ENCODE measurements at regions not wholly inside any gene's neighbourhood (a gene's known extent, or its start where the extent isn't known, plus 50 kb on each side); places are given as distances from the start of the nearest gene placed in this dataset.

- Mint-ChIP-seq H3K4me3 (no peak overlapping the region), H3K27me3 (no peaks in the 10 kb centered on the region), H3K27ac (peak overlapping the region; percentile 62), H3K4me1 (peaks cover 85% of the 10 kb centered on the region), H3K9me3 (peaks cover 25% of the 10 kb centered on the region), H3K36me3 (peaks cover 20% of the 10 kb centered on the region)
- DNase-seq = no peak
Measured at GRCh38 chr2:12500899-12501298, 215.8 kb upstream of the TRIB2 start.

DNA sequence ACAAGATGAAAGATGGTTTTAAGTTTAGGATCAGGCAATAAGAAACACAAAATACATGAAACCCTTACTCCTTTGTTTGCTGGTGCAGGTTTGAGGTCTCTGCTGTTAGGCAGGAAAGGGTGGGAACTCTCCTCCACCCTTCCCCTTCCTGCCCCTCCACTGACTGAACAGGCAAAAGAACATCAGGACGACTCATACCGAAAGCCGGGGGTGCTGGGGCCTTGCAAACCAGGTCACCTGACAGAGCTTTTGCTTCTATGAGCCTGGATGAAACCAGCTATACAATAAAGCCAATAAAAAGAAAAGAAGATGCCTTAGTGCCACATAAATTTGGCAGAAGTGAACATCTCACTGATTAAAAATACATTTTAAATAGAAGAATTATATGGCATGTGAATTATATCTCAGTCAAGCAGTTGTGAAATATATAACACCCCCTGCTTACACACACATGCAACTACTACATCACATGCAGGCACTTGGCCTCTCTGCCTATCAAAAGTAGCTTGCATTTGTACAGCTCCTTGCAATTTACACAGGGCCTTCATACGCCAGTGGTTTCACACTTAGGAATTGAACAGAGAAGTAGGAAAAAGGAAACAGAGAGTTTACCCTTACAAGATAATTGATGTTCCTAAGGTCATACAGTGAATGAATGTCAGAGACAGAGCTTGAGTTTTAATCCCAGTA is 215.1 kb upstream of the TRIB2 start:
- peaks cover 22% of the 10 kb centered on the region for H3K36me3 Mint-ChIP-seq
- peaks cover 20% of the 10 kb centered on the region for H3K9me3 Mint-ChIP-seq
- H3K27ac Mint-ChIP-seq = peak overlapping the region; percentile 78
- no peaks in the 10 kb centered on the region for H3K27me3 Mint-ChIP-seq
- H3K4me3 Mint-ChIP-seq = peak overlapping the region; percentile 15
- peak; percentile 75 for DNase-seq
- H3K4me1 Mint-ChIP-seq = peaks cover 84% of the 10 kb centered on the region

DNA sequence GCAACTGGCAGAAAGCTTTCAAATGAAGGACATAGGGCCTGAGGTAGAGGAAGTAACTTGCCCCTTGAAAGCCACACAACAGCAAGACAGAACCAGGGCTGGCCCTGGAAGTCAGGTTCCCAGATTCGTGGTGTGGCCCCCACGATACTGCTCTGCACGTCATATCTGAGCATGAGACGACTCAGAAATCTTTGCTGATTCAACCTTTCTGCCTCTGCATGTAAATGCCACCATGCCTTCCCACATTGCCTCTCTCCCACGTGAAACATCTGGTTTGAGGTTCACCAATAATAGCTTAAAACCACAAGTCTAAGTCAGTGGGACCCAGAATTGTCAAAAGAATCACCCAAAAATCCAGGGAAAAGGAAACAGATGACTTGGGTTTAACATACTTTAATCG is 214.0 kb upstream of the TRIB2 start:
- Mint-ChIP-seq H3K27ac (peak overlapping the region; percentile 71), H3K4me3 (peak overlapping the region; percentile 32), H3K27me3 (no peaks in the 10 kb centered on the region), H3K4me1 (peaks cover 90% of the 10 kb centered on the region), H3K36me3 (peaks cover 21% of the 10 kb centered on the region), H3K9me3 (peaks cover 22% of the 10 kb centered on the region)
- DNase-seq = peak; percentile 44

- Mint-ChIP-seq H3K4me3 (peak overlapping the region; percentile 22), H3K27me3 (no peaks in the 10 kb centered on the region), H3K4me1 (peaks cover 85% of the 10 kb centered on the region), H3K36me3 (peaks cover 24% of the 10 kb centered on the region), H3K9me3 (peaks cover 27% of the 10 kb centered on the region), H3K27ac (peak overlapping the region; percentile 68)
- DNase-seq = peak; percentile 55
Measured at GRCh38 chr2:12504443-12504842, 212.3 kb upstream of the TRIB2 start.

- H3K27me3 Mint-ChIP-seq = no peaks in the 10 kb centered on the region
- H3K4me3 Mint-ChIP-seq = peak overlapping the region; percentile 25
- no peak for DNase-seq
- peak overlapping the region; percentile 47 for H3K27ac Mint-ChIP-seq
- peaks cover 30% of the 10 kb centered on the region for H3K36me3 Mint-ChIP-seq
- H3K9me3 Mint-ChIP-seq = peaks cover 32% of the 10 kb centered on the region
- H3K4me1 Mint-ChIP-seq = peaks cover 67% of the 10 kb centered on the region
Measured at GRCh38 chr2:12506846-12507245, 209.9 kb upstream of the TRIB2 start.

DNA sequence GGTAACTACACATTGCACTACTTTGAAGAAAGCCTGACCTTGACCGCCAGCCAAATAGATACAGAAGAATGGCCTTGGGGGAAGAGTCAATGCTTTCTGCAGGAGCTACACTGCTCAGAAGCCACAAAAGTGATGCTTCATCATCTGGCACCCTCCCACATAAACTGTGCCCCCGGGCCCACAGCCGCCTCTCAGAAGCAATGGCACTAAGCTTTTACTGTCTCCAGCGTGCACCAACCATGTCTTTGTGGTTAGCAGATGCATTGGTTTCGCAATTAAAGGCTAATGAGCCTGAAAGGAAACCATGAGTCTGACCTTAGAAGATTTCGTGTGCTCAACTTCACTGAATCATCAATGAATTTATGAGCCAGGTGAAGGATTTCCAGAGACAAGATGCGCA is 209.4 kb upstream of the TRIB2 start:
- Mint-ChIP-seq H3K27me3 (no peaks in the 10 kb centered on the region), H3K4me3 (peak overlapping the region; percentile 33), H3K4me1 (peaks cover 65% of the 10 kb centered on the region), H3K36me3 (peaks cover 30% of the 10 kb centered on the region), H3K27ac (peak overlapping the region; percentile 73), H3K9me3 (peaks cover 30% of the 10 kb centered on the region)
- peak; percentile 84 for DNase-seq

DNA sequence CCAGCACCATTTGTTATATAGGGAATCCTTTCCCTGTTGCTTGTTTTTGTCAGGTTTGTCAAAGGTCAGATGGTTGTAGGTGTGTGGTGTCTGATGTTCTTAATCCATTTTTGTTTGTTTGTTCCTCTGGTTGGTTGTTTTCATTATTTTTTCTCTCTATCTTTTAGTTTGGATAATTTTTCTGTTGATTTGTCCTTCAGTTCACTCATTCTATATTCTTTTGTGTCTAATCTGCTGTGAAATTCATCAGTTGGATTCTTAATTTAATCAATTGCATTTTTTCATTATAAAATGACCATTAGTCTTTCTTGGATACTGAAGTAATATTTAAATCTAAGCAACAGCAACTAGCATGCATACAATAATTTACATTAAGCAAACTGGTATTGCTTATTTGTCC is 206.7 kb upstream of the TRIB2 start:
- Mint-ChIP-seq H3K9me3 (peaks cover 19% of the 10 kb centered on the region), H3K4me1 (peaks cover 55% of the 10 kb centered on the region), H3K36me3 (peaks cover 17% of the 10 kb centered on the region), H3K27ac (no peak overlapping the region), H3K4me3 (no peak overlapping the region), H3K27me3 (no peaks in the 10 kb centered on the region)
- no peak for DNase-seq

DNA sequence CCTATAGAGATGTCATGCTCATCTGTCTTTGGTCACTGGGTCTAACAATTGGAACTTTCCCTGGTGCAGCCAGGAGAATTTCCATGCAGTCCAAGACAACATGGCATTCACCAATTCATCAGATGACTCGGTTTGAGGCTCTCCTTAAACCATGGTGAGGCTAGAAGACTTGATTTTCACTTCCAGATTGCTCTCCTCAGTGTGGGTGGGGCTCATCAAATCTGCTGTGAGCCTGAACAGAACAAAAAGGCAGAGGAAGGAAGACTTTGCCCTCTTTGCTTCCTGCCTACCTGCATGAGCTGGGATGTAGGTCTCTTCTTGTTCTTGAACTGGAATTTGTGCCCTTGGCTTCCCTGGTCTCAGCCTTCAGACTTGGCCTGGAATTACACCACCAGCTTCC is 203.4 kb upstream of the TRIB2 start:
- no peak overlapping the region for H3K27ac Mint-ChIP-seq
- peaks cover 33% of the 10 kb centered on the region for H3K4me1 Mint-ChIP-seq
- no peak overlapping the region for H3K4me3 Mint-ChIP-seq
- H3K27me3 Mint-ChIP-seq = no peaks in the 10 kb centered on the region
- peaks cover 10% of the 10 kb centered on the region for H3K36me3 Mint-ChIP-seq
- no peak for DNase-seq
- H3K9me3 Mint-ChIP-seq = peaks cover 12% of the 10 kb centered on the region

DNA sequence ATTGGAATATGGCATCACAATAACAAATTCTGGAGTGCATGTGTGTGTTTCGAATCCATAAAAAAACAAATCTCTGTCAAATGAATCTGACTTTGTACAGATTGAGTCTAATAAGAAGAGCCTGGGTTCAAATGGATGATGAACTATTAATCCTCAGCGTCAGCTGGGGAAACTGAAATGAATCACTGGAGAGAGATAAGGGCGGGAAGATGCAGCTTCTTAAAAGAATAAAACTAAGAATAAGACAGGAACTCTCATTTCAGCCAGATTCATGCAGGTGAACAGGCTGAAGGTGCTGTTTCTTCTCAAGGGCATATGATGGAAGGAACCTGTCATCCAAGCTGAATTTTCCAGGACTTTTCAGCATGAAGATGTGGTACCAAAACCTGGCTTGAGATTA is 202.6 kb upstream of the TRIB2 start:
- Mint-ChIP-seq H3K36me3 (peaks cover 7% of the 10 kb centered on the region), H3K4me1 (peaks cover 29% of the 10 kb centered on the region), H3K27ac (no peak overlapping the region), H3K27me3 (no peaks in the 10 kb centered on the region), H3K4me3 (no peak overlapping the region), H3K9me3 (peaks cover 9% of the 10 kb centered on the region)
- no peak for DNase-seq

DNA sequence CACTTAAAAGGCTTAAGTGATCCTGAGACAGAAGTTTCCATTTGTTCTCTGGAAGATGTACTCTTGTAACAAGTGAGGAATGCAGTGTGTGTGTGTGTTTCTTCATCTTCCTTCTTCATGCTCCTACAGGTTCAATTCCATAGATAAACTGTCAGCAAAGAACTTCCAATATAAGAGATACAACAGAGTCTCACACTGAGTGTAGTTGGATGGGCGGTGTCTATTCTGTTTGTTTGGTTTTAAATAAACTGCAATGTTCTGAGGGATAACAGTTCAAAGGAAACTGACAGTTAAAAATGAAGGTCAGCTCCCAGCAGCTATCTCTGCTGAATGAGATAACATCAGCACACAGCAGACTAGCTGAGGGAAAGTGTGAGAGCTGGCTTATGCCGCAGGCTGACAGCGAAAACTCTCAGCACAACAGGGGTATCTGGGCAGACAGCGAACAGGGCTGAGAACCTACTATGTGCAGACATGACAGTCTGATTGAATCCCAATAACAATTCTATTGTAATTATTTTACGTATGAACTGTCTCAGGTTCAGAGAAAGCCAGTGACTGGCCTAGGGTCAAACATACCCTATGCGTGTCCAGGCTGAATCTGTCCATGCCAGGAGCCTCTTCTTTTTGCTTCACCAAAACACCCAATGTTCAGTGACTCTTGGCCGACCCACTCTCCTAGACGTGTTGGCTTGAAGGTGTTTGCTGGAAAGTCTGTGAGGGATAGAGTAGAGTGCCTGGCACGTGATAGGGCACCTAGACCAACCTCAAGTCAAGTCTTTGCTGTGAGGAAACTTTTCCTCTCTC is 201.9 kb upstream of the TRIB2 start:
- Mint-ChIP-seq H3K27ac (no peak overlapping the region), H3K4me1 (peaks cover 29% of the 10 kb centered on the region), H3K9me3 (peaks cover 4% of the 10 kb centered on the region), H3K4me3 (no peak overlapping the region), H3K36me3 (peaks cover 3% of the 10 kb centered on the region), H3K27me3 (no peaks in the 10 kb centered on the region)
- no peak for DNase-seq

GRCh38 chr2:12515871-12516270 is 200.9 kb upstream of the TRIB2 start:
- no peaks in the 10 kb centered on the region for H3K27me3 Mint-ChIP-seq
- peaks cover 3% of the 10 kb centered on the region for H3K9me3 Mint-ChIP-seq
- no peak overlapping the region for H3K4me3 Mint-ChIP-seq
- no peaks in the 10 kb centered on the region for H3K36me3 Mint-ChIP-seq
- H3K27ac Mint-ChIP-seq = no peak overlapping the region
- DNase-seq = no peak
- peaks cover 24% of the 10 kb centered on the region for H3K4me1 Mint-ChIP-seq

DNA sequence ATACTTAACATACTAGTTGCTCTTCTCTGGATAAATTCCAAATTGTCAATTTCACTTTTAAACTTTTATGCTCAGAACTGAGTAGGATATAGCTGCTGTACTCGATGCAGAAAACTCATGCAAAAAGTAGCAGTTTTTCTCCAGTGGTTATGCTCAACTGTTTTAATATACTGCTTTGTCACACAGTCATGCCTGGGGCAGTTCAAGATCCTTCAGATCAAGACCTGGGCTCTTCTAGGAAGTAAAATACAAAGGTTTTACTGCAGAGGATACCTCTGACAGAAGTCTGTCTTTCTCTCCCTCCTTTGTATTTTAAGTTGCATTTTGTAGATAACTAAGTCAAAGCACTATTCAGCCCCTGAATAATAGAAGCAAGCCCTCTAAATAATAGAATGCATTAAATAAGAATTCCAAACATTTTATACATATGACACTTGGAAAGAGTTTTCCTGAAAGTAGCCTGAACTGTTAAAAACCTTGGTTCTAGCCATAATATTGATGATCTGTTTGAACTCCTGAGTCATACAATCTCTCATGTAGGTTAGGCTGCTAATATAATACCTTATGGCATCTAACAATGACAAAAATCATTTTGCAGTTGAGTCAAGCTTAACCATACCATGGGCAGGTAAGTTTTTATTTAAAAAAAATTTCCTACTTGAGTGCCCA is 183.3 kb upstream of the TRIB2 start:
- no peaks in the 10 kb centered on the region for H3K36me3 Mint-ChIP-seq
- H3K4me1 Mint-ChIP-seq = peaks cover 23% of the 10 kb centered on the region
- no peak for DNase-seq
- no peaks in the 10 kb centered on the region for H3K27me3 Mint-ChIP-seq
- H3K4me3 Mint-ChIP-seq = no peak overlapping the region
- H3K9me3 Mint-ChIP-seq = no peaks in the 10 kb centered on the region
- no peak overlapping the region for H3K27ac Mint-ChIP-seq

GRCh38 chr2:12534646-12535263 is 182.0 kb upstream of the TRIB2 start:
- DNase-seq = no peak
- H3K4me3 Mint-ChIP-seq = no peak overlapping the region
- H3K9me3 Mint-ChIP-seq = no peaks in the 10 kb centered on the region
- H3K36me3 Mint-ChIP-seq = no peaks in the 10 kb centered on the region
- H3K27ac Mint-ChIP-seq = no peak overlapping the region
- H3K4me1 Mint-ChIP-seq = peaks cover 23% of the 10 kb centered on the region
- no peaks in the 10 kb centered on the region for H3K27me3 Mint-ChIP-seq

- H3K27me3 Mint-ChIP-seq = no peaks in the 10 kb centered on the region
- no peaks in the 10 kb centered on the region for H3K9me3 Mint-ChIP-seq
- DNase-seq = no peak
- no peak overlapping the region for H3K4me3 Mint-ChIP-seq
- peaks cover 23% of the 10 kb centered on the region for H3K4me1 Mint-ChIP-seq
- no peaks in the 10 kb centered on the region for H3K36me3 Mint-ChIP-seq
- H3K27ac Mint-ChIP-seq = no peak overlapping the region
Measured at GRCh38 chr2:12536976-12537375, 179.8 kb upstream of the TRIB2 start.

DNA sequence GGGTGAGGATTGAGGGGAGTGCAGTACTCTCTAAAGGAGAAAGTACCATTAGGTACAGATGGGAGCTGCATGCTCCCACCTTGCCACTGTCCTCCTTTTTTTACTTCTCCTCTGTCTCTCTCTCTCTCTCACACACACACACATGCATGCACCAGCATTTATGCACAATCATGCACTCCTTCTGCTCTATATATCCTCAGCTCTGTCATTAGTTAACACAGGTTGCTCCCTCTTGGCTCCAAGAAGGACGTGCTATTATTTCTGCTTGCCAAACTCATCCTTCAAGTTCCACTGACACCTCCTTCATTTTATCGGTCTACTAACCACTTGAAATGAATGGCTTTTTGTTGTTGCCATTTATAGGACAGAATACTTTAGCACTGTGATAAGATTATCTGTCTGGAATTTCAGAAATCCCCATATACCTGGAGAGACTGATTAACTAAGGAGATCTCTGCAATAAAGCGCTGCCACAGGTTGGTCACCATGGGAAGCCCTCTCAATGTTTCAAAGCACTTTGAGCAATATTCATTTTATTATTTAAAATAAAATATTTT is 178.5 kb upstream of the TRIB2 start:
- H3K36me3 Mint-ChIP-seq = no peaks in the 10 kb centered on the region
- DNase-seq = no peak
- no peaks in the 10 kb centered on the region for H3K9me3 Mint-ChIP-seq
- H3K4me1 Mint-ChIP-seq = peaks cover 20% of the 10 kb centered on the region
- H3K4me3 Mint-ChIP-seq = no peak overlapping the region
- no peaks in the 10 kb centered on the region for H3K27me3 Mint-ChIP-seq
- no peak overlapping the region for H3K27ac Mint-ChIP-seq

Data from activated naive CD8-positive, alpha-beta T cell treated with anti-CD3 and anti-CD28 coated beads for 36 hours (primary cell).